ENCODE measurements at regions not wholly inside any gene's neighbourhood (a gene's known extent, or its start where the extent isn't known, plus 50 kb on each side); places are given as distances from the start of the nearest gene placed in this dataset.

- no peaks in the 10 kb centered on the region for H3K9me3 ChIP-seq (ENCODE audit: insufficient read depth, low read depth, low read length)
- WGBS = 70% methylated on average over 10 of the region's 11 CpGs
- H3K27ac ChIP-seq (ENCODE audit: low read depth, low read length) = no peak overlapping the region
- no peak overlapping the region for H3K9ac ChIP-seq (ENCODE audit: low read depth, low read length)
- no peak overlapping the region for H3K4me3 ChIP-seq (ENCODE audit: low read length)
- no peaks in the 10 kb centered on the region for H3K36me3 ChIP-seq (ENCODE audit: insufficient read depth, low read length)
- H3K4me1 ChIP-seq (ENCODE audit: insufficient read depth, low read length) = no peaks in the 10 kb centered on the region
- 0 out of 2 replicates have a peak, but pooled peaks cover 2% of the 10 kb centered on the region for H3K27me3 ChIP-seq (ENCODE audit: insufficient read depth, low read length)
Observed at GRCh38 chr10:78802866-78803265, 265.9 kb upstream of the ZMIZ1 start.

- no peaks in the 10 kb centered on the region for H3K36me3 ChIP-seq (ENCODE audit: insufficient read depth, low read length)
- H3K4me1 ChIP-seq (ENCODE audit: insufficient read depth, low read length) = no peaks in the 10 kb centered on the region
- no peaks in the 10 kb centered on the region for H3K9me3 ChIP-seq (ENCODE audit: insufficient read depth, low read depth, low read length)
- no peak overlapping the region for H3K27ac ChIP-seq (ENCODE audit: low read depth, low read length)
- 0 out of 2 replicates have a peak, but pooled peaks cover 2% of the 10 kb centered on the region for H3K27me3 ChIP-seq (ENCODE audit: insufficient read depth, low read length)
- 93% methylated on average over 8 of the region's 8 CpGs for WGBS
- no peak overlapping the region for H3K4me3 ChIP-seq (ENCODE audit: low read length)
- H3K9ac ChIP-seq (ENCODE audit: low read depth, low read length) = no peak overlapping the region
Observed at GRCh38 chr10:78803710-78804109, 265.1 kb upstream of the ZMIZ1 start.

GRCh38 chr10:78804411-78805032 is 264.2 kb upstream of the ZMIZ1 start:
- H3K27ac ChIP-seq (ENCODE audit: low read depth, low read length) = no peak overlapping the region
- no peak overlapping the region for H3K9ac ChIP-seq (ENCODE audit: low read depth, low read length)
- no peak overlapping the region for H3K4me3 ChIP-seq (ENCODE audit: low read length)
- H3K4me1 ChIP-seq (ENCODE audit: insufficient read depth, low read length) = no peaks in the 10 kb centered on the region
- H3K27me3 ChIP-seq (ENCODE audit: insufficient read depth, low read length) = 0 out of 2 replicates have a peak, but pooled peaks cover under 1% of the 10 kb centered on the region
- no peaks in the 10 kb centered on the region for H3K9me3 ChIP-seq (ENCODE audit: insufficient read depth, low read depth, low read length)
- H3K36me3 ChIP-seq (ENCODE audit: insufficient read depth, low read length) = no peaks in the 10 kb centered on the region
- 87% methylated on average over 7 of the region's 7 CpGs for WGBS

GRCh38 chr10:78805176-78805575 is 263.6 kb upstream of the ZMIZ1 start:
- H3K4me1 ChIP-seq (ENCODE audit: insufficient read depth, low read length) = no peaks in the 10 kb centered on the region
- no peak overlapping the region for H3K27ac ChIP-seq (ENCODE audit: low read depth, low read length)
- H3K27me3 ChIP-seq (ENCODE audit: insufficient read depth, low read length) = no peaks in the 10 kb centered on the region
- no peaks in the 10 kb centered on the region for H3K9me3 ChIP-seq (ENCODE audit: insufficient read depth, low read depth, low read length)
- WGBS = 86% methylated on average over 6 of the region's 6 CpGs
- H3K4me3 ChIP-seq (ENCODE audit: low read length) = no peak overlapping the region
- H3K9ac ChIP-seq (ENCODE audit: low read depth, low read length) = no peak overlapping the region
- H3K36me3 ChIP-seq (ENCODE audit: insufficient read depth, low read length) = no peaks in the 10 kb centered on the region

- Histone ChIP-seq H3K9ac (ENCODE audit: low read depth, low read length) (no peak overlapping the region), H3K27ac (ENCODE audit: low read depth, low read length) (no peak overlapping the region), H3K4me1 (ENCODE audit: insufficient read depth, low read length) (no peaks in the 10 kb centered on the region), H3K9me3 (ENCODE audit: insufficient read depth, low read depth, low read length) (no peaks in the 10 kb centered on the region), H3K36me3 (ENCODE audit: insufficient read depth, low read length) (no peaks in the 10 kb centered on the region), H3K27me3 (ENCODE audit: insufficient read depth, low read length) (no peaks in the 10 kb centered on the region), H3K4me3 (ENCODE audit: low read length) (no peak overlapping the region)
- WGBS = 88% methylated on average over 2 of the region's 2 CpGs
Observed at GRCh38 chr10:78806681-78807221, 262.0 kb upstream of the ZMIZ1 start.

- 84% methylated on average over 12 of the region's 12 CpGs for WGBS
- Histone ChIP-seq H3K4me1 (ENCODE audit: insufficient read depth, low read length) (no peaks in the 10 kb centered on the region), H3K4me3 (ENCODE audit: low read length) (no peak overlapping the region), H3K27ac (ENCODE audit: low read depth, low read length) (no peak overlapping the region), H3K27me3 (ENCODE audit: insufficient read depth, low read length) (no peaks in the 10 kb centered on the region), H3K36me3 (ENCODE audit: insufficient read depth, low read length) (no peaks in the 10 kb centered on the region), H3K9ac (ENCODE audit: low read depth, low read length) (no peak overlapping the region), H3K9me3 (ENCODE audit: insufficient read depth, low read depth, low read length) (peaks cover 2% of the 10 kb centered on the region; the same call in 1 of the 2 replicates)
Observed at GRCh38 chr10:78807504-78808203, 261.1 kb upstream of the ZMIZ1 start.

- H3K9me3 ChIP-seq (ENCODE audit: insufficient read depth, low read depth, low read length) = peaks cover 2% of the 10 kb centered on the region; the same call in 1 of the 2 replicates
- 94% methylated on average over 8 of the region's 8 CpGs for WGBS
Observed at GRCh38 chr10:78808286-78808685, 260.5 kb upstream of the ZMIZ1 start.

GRCh38 chr10:78808736-78809367 is 259.9 kb upstream of the ZMIZ1 start:
- no peaks in the 10 kb centered on the region for H3K4me1 ChIP-seq (ENCODE audit: insufficient read depth, low read length)
- WGBS = 90% methylated on average over 3 of the region's 3 CpGs
- H3K36me3 ChIP-seq (ENCODE audit: insufficient read depth, low read length) = no peaks in the 10 kb centered on the region
- no peak overlapping the region for H3K27ac ChIP-seq (ENCODE audit: low read depth, low read length)
- no peak overlapping the region for H3K9ac ChIP-seq (ENCODE audit: low read depth, low read length)
- peaks cover 2% of the 10 kb centered on the region; the same call in 1 of the 2 replicates for H3K9me3 ChIP-seq (ENCODE audit: insufficient read depth, low read depth, low read length)
- no peaks in the 10 kb centered on the region for H3K27me3 ChIP-seq (ENCODE audit: insufficient read depth, low read length)
- H3K4me3 ChIP-seq (ENCODE audit: low read length) = no peak overlapping the region

More at GRCh38 chr10:78808286-78808685, 260.5 kb upstream of the ZMIZ1 start:
- Histone ChIP-seq H3K36me3 (ENCODE audit: insufficient read depth, low read length) (no peaks in the 10 kb centered on the region), H3K9ac (ENCODE audit: low read depth, low read length) (no peak overlapping the region), H3K27ac (ENCODE audit: low read depth, low read length) (no peak overlapping the region), H3K4me1 (ENCODE audit: insufficient read depth, low read length) (no peaks in the 10 kb centered on the region), H3K27me3 (ENCODE audit: insufficient read depth, low read length) (no peaks in the 10 kb centered on the region), H3K4me3 (ENCODE audit: low read length) (no peak overlapping the region)

GRCh38 chr10:78811174-78811573 is 257.6 kb upstream of the ZMIZ1 start:
- Histone ChIP-seq H3K36me3 (ENCODE audit: insufficient read depth, low read length) (no peaks in the 10 kb centered on the region), H3K9ac (ENCODE audit: low read depth, low read length) (no peak overlapping the region), H3K27me3 (ENCODE audit: insufficient read depth, low read length) (no peaks in the 10 kb centered on the region), H3K4me3 (ENCODE audit: low read length) (no peak overlapping the region), H3K4me1 (ENCODE audit: insufficient read depth, low read length) (no peaks in the 10 kb centered on the region), H3K9me3 (ENCODE audit: insufficient read depth, low read depth, low read length) (peaks cover 2% of the 10 kb centered on the region; the same call in 1 of the 2 replicates), H3K27ac (ENCODE audit: low read depth, low read length) (no peak overlapping the region)
- 92% methylated on average over 3 of the region's 3 CpGs for WGBS

GRCh38 chr10:78812571-78813318 is 256.0 kb upstream of the ZMIZ1 start:
- peaks cover 7% of the 10 kb centered on the region for H3K4me1 ChIP-seq (ENCODE audit: insufficient read depth, low read length)
- no peaks in the 10 kb centered on the region for H3K36me3 ChIP-seq (ENCODE audit: insufficient read depth, low read length)
- H3K9ac ChIP-seq (ENCODE audit: low read depth, low read length) = no peak overlapping the region
- H3K27ac ChIP-seq (ENCODE audit: low read depth, low read length) = no peak overlapping the region
- no peaks in the 10 kb centered on the region for H3K27me3 ChIP-seq (ENCODE audit: insufficient read depth, low read length)
- peaks cover 2% of the 10 kb centered on the region; the same call in 1 of the 2 replicates for H3K9me3 ChIP-seq (ENCODE audit: insufficient read depth, low read depth, low read length)
- H3K4me3 ChIP-seq (ENCODE audit: low read length) = no peak overlapping the region
- WGBS = 88% methylated on average over 4 of the region's 4 CpGs

Measured in HUES64 (cell line).